H1 (cell line): ENCODE measurements at regions not wholly inside any gene's neighbourhood (a gene's known extent, or its start where the extent isn't known, plus 50 kb on each side); places are given as distances from the start of the nearest gene placed in this dataset.

Experiments used
- BACH1 ChIP-seq: IDR thresholded peaks from 2 replicates; pipeline ENCODE4 v1.6.1; 2012; ENCODE audit warnings: low read length, improper control_type of control experiment
- KDM1A ChIP-seq: fragments of 200-600, 300-600 bp; sonication (generic); IDR thresholded peaks from 2 replicates; pipeline ENCODE4 v1.7.1; 2016; ENCODE audit warnings: mild to moderate bottlenecking, low read length, borderline replicate concordance
- POLR2A ChIP-seq, 2 experiments: IDR thresholded peaks; 1 replicate in 1 of 2; 2 replicates in 1 of 2; pipeline ENCODE4 v1.6.1; 2011; ENCODE audit warnings: low read depth in 2 of 2, low read length in 2 of 2, mild to moderate bottlenecking in 2 of 2; ENCODE audit errors: control extremely low read depth in 1 of 2
- RAD21 ChIP-seq, 2 experiments: IDR thresholded peaks in 1 of 2; conservative IDR thresholded peaks in 1 of 2; 2 replicates each; pipeline ENCODE4 v1.6.1; 2011; ENCODE audit warnings: low read depth in 2 of 2, low read length in 2 of 2, improper control_type of control experiment in 1 of 2, inconsistent platforms in 1 of 2, mild to moderate bottlenecking in 1 of 2, moderate library complexity in 1 of 2
- TF ChIP-seq, protein P1 (sequence below), 3 experiments: IDR thresholded peaks; 1 replicate in 2 of 3; 2 replicates in 1 of 3; pipeline versions ENCODE4 v1.5.1 to v1.6.1; 2011; ENCODE audit warnings: low read length in 3 of 3, mild to moderate bottlenecking in 3 of 3, inconsistent platforms in 2 of 3, low read depth in 1 of 3, moderate library complexity in 1 of 3; ENCODE audit not compliant: insufficient read depth in 1 of 3; ENCODE audit errors: control extremely low read depth in 1 of 3

- TF ChIP-seq, protein P1, sequence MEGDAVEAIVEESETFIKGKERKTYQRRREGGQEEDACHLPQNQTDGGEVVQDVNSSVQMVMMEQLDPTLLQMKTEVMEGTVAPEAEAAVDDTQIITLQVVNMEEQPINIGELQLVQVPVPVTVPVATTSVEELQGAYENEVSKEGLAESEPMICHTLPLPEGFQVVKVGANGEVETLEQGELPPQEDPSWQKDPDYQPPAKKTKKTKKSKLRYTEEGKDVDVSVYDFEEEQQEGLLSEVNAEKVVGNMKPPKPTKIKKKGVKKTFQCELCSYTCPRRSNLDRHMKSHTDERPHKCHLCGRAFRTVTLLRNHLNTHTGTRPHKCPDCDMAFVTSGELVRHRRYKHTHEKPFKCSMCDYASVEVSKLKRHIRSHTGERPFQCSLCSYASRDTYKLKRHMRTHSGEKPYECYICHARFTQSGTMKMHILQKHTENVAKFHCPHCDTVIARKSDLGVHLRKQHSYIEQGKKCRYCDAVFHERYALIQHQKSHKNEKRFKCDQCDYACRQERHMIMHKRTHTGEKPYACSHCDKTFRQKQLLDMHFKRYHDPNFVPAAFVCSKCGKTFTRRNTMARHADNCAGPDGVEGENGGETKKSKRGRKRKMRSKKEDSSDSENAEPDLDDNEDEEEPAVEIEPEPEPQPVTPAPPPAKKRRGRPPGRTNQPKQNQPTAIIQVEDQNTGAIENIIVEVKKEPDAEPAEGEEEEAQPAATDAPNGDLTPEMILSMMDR (IDR thresholded peaks at IDR 0.05; ENCODE audit: control extremely low read depth in 1 of 3, insufficient read depth in 1 of 3, low read depth in 1 of 3, low read length in 3 of 3): no peak
- TF ChIP-seq POLR2A (IDR thresholded peaks at IDR 0.05; ENCODE audit: control extremely low read depth in 1 of 2, low read depth in 2 of 2, low read length in 2 of 2) (no peak), RAD21 (IDR thresholded peaks at IDR 0.05 in 1 of 2, conservative IDR thresholded peaks at IDR 0.05 in 1 of 2; ENCODE audit: low read depth in 2 of 2, low read length in 2 of 2) (no peak), BACH1 (no peak), KDM1A (no peak)
Measured at GRCh38 chr3:43997316-43997715, 244.4 kb upstream of the TOPAZ1 start.
